DOHH2 (cell line): ENCODE measurements at regions not wholly inside any gene's neighbourhood (a gene's known extent, or its start where the extent isn't known, plus 50 kb on each side); places are given as distances from the start of the nearest gene placed in this dataset.
"Not testable (repeated sequence)": the region's sequence is repeated elsewhere in the genome, so short reads cannot be mapped to it uniquely, and the experiment has no call there.

Source experiments
- EZH2phosphoT487 ChIP-seq: fragments of 200-600 bp; sonication (generic); IDR thresholded peaks from 2 replicates; pipeline ENCODE4 v1.6.1; 2017; ENCODE audit warnings: borderline replicate concordance, mild to moderate bottlenecking, antibody characterized with exemption, low read length, moderate library complexity, mixed read lengths
- TF ChIP-seq, protein P1 (sequence below): fragments of 200-600 bp; sonication (generic); IDR thresholded peaks from one replicate; pipeline ENCODE4 v1.5.1; 2014; ENCODE audit warnings: antibody characterized with exemption, mild to moderate bottlenecking, low read depth, low read length; ENCODE audit not compliant: poor library complexity, severe bottlenecking

- TF ChIP-seq EZH2phosphoT487, result not testable (repeated sequence)
- TF ChIP-seq, protein P1, sequence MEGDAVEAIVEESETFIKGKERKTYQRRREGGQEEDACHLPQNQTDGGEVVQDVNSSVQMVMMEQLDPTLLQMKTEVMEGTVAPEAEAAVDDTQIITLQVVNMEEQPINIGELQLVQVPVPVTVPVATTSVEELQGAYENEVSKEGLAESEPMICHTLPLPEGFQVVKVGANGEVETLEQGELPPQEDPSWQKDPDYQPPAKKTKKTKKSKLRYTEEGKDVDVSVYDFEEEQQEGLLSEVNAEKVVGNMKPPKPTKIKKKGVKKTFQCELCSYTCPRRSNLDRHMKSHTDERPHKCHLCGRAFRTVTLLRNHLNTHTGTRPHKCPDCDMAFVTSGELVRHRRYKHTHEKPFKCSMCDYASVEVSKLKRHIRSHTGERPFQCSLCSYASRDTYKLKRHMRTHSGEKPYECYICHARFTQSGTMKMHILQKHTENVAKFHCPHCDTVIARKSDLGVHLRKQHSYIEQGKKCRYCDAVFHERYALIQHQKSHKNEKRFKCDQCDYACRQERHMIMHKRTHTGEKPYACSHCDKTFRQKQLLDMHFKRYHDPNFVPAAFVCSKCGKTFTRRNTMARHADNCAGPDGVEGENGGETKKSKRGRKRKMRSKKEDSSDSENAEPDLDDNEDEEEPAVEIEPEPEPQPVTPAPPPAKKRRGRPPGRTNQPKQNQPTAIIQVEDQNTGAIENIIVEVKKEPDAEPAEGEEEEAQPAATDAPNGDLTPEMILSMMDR, result not testable (repeated sequence)
Observed at GRCh38 chr12:33937669-33938068, 84.6 kb upstream of the ALG10 start.
